Lung (tissue), 11 donors: ENCODE measurements at regions not wholly inside any gene's neighbourhood (a gene's known extent, or its start where the extent isn't known, plus 50 kb on each side); places are given as distances from the start of the nearest gene placed in this dataset.

Source experiments
- ATAC-seq: fragments of 200-7000 bp; cut with Tn5 transposase; one replicate; pipeline ENCODE4 v1.9.1; 2020; ENCODE audit warnings: moderate number of reproducible peaks; ENCODE audit not compliant: insufficient read depth, low FRiP score
- DNase-seq, 3 donors: peaks; one replicate each; pipeline ENCODE4 v3.0.0-alpha.2; 2013 to 2017
- H3K27ac ChIP-seq, 2 donors: one replicate each; pipeline ENCODE4 v1.5.1; 2013; ENCODE audit warnings: mild to moderate bottlenecking in 2 of 2, moderate library complexity in 2 of 2, control low read depth in 1 of 2, inconsistent platforms in 1 of 2, low read depth in 1 of 2, low read length in 1 of 2
- H3K27me3 ChIP-seq, 3 donors: one replicate each; pipeline ENCODE4 v1.5.1; 2013; ENCODE audit warnings: low read length in 2 of 3; ENCODE audit not compliant: control insufficient read depth in 3 of 3, insufficient read depth in 3 of 3
- H3K36me3 ChIP-seq, 4 donors: one replicate each; pipeline ENCODE4 v1.5.1; 2013; ENCODE audit warnings: low read length in 4 of 4, mild to moderate bottlenecking in 1 of 4, moderate library complexity in 1 of 4; ENCODE audit not compliant: control insufficient read depth in 4 of 4, insufficient read depth in 4 of 4
- H3K4me1 ChIP-seq, 5 donors: one replicate each; pipeline ENCODE4 v1.5.1; 2013; ENCODE audit warnings: low read length in 5 of 5, mild to moderate bottlenecking in 2 of 5, moderate library complexity in 1 of 5; ENCODE audit not compliant: control insufficient read depth in 5 of 5, insufficient read depth in 5 of 5
- H3K4me3 ChIP-seq: one replicate; pipeline ENCODE4 v1.5.1; 2013; ENCODE audit warnings: mild to moderate bottlenecking, control low read depth, moderate library complexity
- H3K9ac ChIP-seq, 2 donors: one replicate each; pipeline ENCODE4 v1.5.1; 2013; ENCODE audit warnings: low read length in 2 of 2, control low read depth in 1 of 2; ENCODE audit not compliant: insufficient read depth in 1 of 2
- H3K9me3 ChIP-seq, 4 donors: one replicate each; pipeline ENCODE4 v1.5.1; 2013; ENCODE audit warnings: low read length in 3 of 4, mild to moderate bottlenecking in 1 of 4, moderate library complexity in 1 of 4; ENCODE audit not compliant: control insufficient read depth in 4 of 4, insufficient read depth in 3 of 4
- WGBS, 2 donors: extraction: QIAGEN DNeasy Blood & Tissue Kit; methylation state at CpG; one replicate each; pipeline ENCODE4 v1.1.7; 2013; 5-methylcytosine and 5-hydroxymethylcytosine counted together
- TF ChIP-seq, protein P1 (sequence below): IDR thresholded peaks from 2 replicates; pipeline ENCODE4 v1.5.1; 2012; ENCODE audit warnings: mild to moderate bottlenecking; ENCODE audit errors: control extremely low read depth, extremely low read depth
- donor health status: control.
- donor health status: control.
- donor health status: Bipolar disorder and iron deficiency.
- donor health status: healthy.
- donor health status: DM: yes; HTN: yes; CAD: no.

DNA sequence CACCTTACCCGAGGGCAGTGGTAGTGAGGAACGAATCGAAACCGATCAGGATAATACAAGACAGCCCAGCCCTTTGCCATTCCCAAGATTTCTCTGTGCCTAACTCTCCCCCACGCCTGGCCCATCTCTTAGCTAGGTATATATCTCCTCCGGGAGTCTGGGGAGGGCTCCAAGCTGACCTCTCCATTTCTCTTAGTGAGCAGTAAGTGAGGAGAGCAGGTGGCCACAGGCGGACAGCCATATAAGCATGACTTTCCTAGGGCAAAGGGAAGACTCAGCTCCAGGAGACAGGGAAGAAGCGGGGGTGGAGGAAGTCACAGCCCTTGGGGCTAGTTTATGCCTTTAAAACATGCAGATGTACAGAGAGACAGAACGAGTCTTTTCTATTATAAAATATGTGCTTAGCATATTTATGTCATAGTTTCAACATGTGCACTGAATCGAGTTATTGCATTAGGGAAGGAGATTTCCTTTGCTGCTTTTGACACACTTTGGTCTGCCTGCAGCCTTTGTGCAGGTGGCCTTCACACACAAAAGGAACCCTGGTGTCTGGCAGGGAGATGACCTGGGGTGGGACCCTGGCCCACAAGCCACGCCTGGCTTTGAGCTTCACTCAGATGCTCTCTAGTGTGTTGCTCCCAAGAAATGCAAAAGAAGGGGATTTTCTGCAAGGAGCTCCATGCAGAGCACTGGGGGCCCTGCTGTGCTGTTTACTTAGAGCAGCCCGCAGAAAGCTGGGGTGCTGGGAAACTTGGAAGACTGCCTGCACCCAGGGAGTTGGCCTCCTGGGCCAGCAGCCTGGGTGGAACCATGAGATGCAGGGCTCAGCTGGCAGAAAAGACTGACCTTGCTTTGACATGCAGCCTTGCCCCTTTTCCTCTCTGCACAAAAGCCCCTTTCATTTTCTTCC lies 613.3 kb downstream of the BCOR start:
- Histone ChIP-seq H3K4me1 (peaks cover 0 to 26% (median 2%) of the 10 kb centered on the region in 5 donors), H3K27ac (no peak overlapping the region), H3K27me3 (peaks cover 0 to 26% (median 4%) of the 10 kb centered on the region in 3 donors), H3K4me3 (no peak overlapping the region), H3K36me3 (no peaks in the 10 kb centered on the region), H3K9ac (no peak overlapping the region), H3K9me3 (peaks cover 0 to 4% (median under 1%) of the 10 kb centered on the region in 4 donors)
- 74 to 77% methylated on average over 12 of the region's 12 CpGs for WGBS, 2 donors
- no peak for ATAC-seq
- no peak for DNase-seq
- TF ChIP-seq, protein P1, sequence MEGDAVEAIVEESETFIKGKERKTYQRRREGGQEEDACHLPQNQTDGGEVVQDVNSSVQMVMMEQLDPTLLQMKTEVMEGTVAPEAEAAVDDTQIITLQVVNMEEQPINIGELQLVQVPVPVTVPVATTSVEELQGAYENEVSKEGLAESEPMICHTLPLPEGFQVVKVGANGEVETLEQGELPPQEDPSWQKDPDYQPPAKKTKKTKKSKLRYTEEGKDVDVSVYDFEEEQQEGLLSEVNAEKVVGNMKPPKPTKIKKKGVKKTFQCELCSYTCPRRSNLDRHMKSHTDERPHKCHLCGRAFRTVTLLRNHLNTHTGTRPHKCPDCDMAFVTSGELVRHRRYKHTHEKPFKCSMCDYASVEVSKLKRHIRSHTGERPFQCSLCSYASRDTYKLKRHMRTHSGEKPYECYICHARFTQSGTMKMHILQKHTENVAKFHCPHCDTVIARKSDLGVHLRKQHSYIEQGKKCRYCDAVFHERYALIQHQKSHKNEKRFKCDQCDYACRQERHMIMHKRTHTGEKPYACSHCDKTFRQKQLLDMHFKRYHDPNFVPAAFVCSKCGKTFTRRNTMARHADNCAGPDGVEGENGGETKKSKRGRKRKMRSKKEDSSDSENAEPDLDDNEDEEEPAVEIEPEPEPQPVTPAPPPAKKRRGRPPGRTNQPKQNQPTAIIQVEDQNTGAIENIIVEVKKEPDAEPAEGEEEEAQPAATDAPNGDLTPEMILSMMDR: no peak

- 62 to 88% methylated on average over 8 of the region's 8 CpGs for WGBS, 2 donors
- DNase-seq (no peak), ATAC-seq (no peak)
- no peaks in the 10 kb centered on the region for H3K36me3 ChIP-seq
- TF ChIP-seq, protein P1: no peak
- H3K27ac ChIP-seq: no peak overlapping the region
- peaks cover 0 to 34% (median 5%) of the 10 kb centered on the region in 3 donors for H3K27me3 ChIP-seq
- H3K4me3 ChIP-seq: no peak overlapping the region
- peaks cover 0 to 4% (median under 1%) of the 10 kb centered on the region in 4 donors for H3K9me3 ChIP-seq
- no peak overlapping the region for H3K9ac ChIP-seq
- H3K4me1 ChIP-seq: peaks cover 0 to 26% (median 2%) of the 10 kb centered on the region in 5 donors
Observed at GRCh38 chrX:39487166-39487968, 610.4 kb downstream of the BCOR start.

DNA sequence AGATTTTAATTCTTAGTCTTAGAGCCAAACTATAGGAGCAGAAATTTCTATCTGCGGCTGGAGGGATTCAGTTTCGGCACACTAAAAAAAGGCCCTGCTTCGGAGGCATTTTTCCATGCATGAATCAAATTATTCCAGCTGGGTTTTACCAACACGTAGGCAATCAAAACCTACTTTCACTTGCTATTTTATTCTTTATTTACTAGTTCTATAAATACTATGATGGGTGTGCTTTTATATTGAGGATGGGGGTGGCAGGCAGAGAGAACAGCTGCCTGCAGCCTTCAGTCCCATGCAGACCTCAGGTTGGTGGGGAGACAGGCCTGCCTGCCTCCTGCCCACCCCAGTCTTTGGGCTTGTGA lies 609.8 kb downstream of the BCOR start:
- WGBS, 2 donors: 78 to 90% methylated on average over 4 of the region's 4 CpGs
- Histone ChIP-seq H3K27me3 (peaks cover 0 to 29% (median 7%) of the 10 kb centered on the region in 3 donors), H3K4me3 (no peak overlapping the region), H3K27ac (no peak overlapping the region), H3K4me1 (peaks cover 0 to 26% (median 2%) of the 10 kb centered on the region in 5 donors), H3K9ac (no peak overlapping the region), H3K9me3 (peaks cover 0 to 4% (median under 1%) of the 10 kb centered on the region in 4 donors), H3K36me3 (no peaks in the 10 kb centered on the region)
- DNase-seq (peak in 2 of 3 donors; percentile 59 to 65), ATAC-seq (no peak)
- TF ChIP-seq, protein P1: no peak
